Chondrocyte (in vitro differentiated cells): ENCODE measurements at regions not wholly inside any gene's neighbourhood (a gene's known extent, or its start where the extent isn't known, plus 50 kb on each side); places are given as distances from the start of the nearest gene placed in this dataset.

Experiments
- DNase-seq: peaks from one replicate; pipeline ENCODE4 v3.0.0; 2021; ENCODE audit warnings: mixed read lengths, low spot score
- H3K27ac Mint-ChIP-seq: one replicate; pipeline ENCODE4 v1.8.0; 2021; ENCODE audit warnings: mild to moderate bottlenecking, moderate library complexity, mixed read lengths; ENCODE audit not compliant: unreplicated experiment
- H3K27me3 Mint-ChIP-seq: 2 replicates; pipeline ENCODE4 v1.8.0; 2021; ENCODE audit warnings: low read depth, mixed read lengths
- H3K36me3 Mint-ChIP-seq: 2 replicates; pipeline ENCODE4 v1.8.0; 2021; ENCODE audit warnings: low read depth, mixed read lengths
- H3K4me1 Mint-ChIP-seq: 2 replicates; pipeline ENCODE4 v1.8.0; 2021; ENCODE audit warnings: low read depth, mild to moderate bottlenecking, mixed read lengths
- H3K4me3 Mint-ChIP-seq: one replicate; pipeline ENCODE4 v1.8.0; 2021; ENCODE audit warnings: mild to moderate bottlenecking, moderate library complexity, mixed read lengths; ENCODE audit not compliant: unreplicated experiment
- H3K9me3 Mint-ChIP-seq: 2 replicates; pipeline ENCODE4 v1.8.0; 2021; ENCODE audit warnings: low read depth, mixed read lengths
- CTCF ChIP-seq: fragments of 200-600 bp; sonication (generic); IDR thresholded peaks from 2 replicates; pipeline ENCODE4 v1.5.0; 2021; ENCODE audit warnings: antibody characterized with exemption, mild to moderate bottlenecking, moderate library complexity

- H3K27me3 Mint-ChIP-seq = no peaks in the 10 kb centered on the region
- H3K9me3 Mint-ChIP-seq = peaks cover 4% of the 10 kb centered on the region
- peak; percentile 76 for DNase-seq
- H3K27ac Mint-ChIP-seq = no peak overlapping the region
- H3K36me3 Mint-ChIP-seq = no peaks in the 10 kb centered on the region
- H3K4me3 Mint-ChIP-seq = no peak overlapping the region
- no peaks in the 10 kb centered on the region for H3K4me1 Mint-ChIP-seq
- no peak for TF ChIP-seq CTCF
Measured at GRCh38 chr18:78789850-78790249, 189.8 kb upstream of the SALL3 start.

- Mint-ChIP-seq H3K4me3 (no peak overlapping the region), H3K36me3 (no peaks in the 10 kb centered on the region), H3K27me3 (no peaks in the 10 kb centered on the region), H3K4me1 (no peaks in the 10 kb centered on the region), H3K27ac (no peak overlapping the region), H3K9me3 (peaks cover 4% of the 10 kb centered on the region)
- no peak for TF ChIP-seq CTCF
- no peak for DNase-seq
Measured at GRCh38 chr18:78790511-78790910, 189.1 kb upstream of the SALL3 start.

GRCh38 chr18:78790960-78791359 lies 188.7 kb upstream of the SALL3 start:
- Mint-ChIP-seq H3K27ac (no peak overlapping the region), H3K4me3 (no peak overlapping the region), H3K9me3 (peaks cover 3% of the 10 kb centered on the region), H3K36me3 (no peaks in the 10 kb centered on the region), H3K27me3 (no peaks in the 10 kb centered on the region), H3K4me1 (no peaks in the 10 kb centered on the region)
- DNase-seq = no peak
- TF ChIP-seq CTCF = no peak

GRCh38 chr18:78792094-78792493 lies 187.5 kb upstream of the SALL3 start:
- no peak for TF ChIP-seq CTCF
- H3K27me3 Mint-ChIP-seq = no peaks in the 10 kb centered on the region
- H3K4me3 Mint-ChIP-seq = no peak overlapping the region

GRCh38 chr18:78792736-78793135 lies 186.9 kb upstream of the SALL3 start:
- DNase-seq = no peak
- Mint-ChIP-seq H3K36me3 (no peaks in the 10 kb centered on the region), H3K27ac (no peak overlapping the region), H3K4me3 (no peak overlapping the region), H3K4me1 (no peaks in the 10 kb centered on the region), H3K27me3 (no peaks in the 10 kb centered on the region), H3K9me3 (peaks cover 3% of the 10 kb centered on the region)
- TF ChIP-seq CTCF = no peak

More at GRCh38 chr18:78792094-78792493, 187.5 kb upstream of the SALL3 start:
- DNase-seq = no peak
- Mint-ChIP-seq H3K36me3 (no peaks in the 10 kb centered on the region), H3K9me3 (peaks cover 3% of the 10 kb centered on the region), H3K4me1 (no peaks in the 10 kb centered on the region), H3K27ac (no peak overlapping the region)
